Endothelial cell of umbilical vein (primary cell): ENCODE measurements at regions not wholly inside any gene's neighbourhood (a gene's known extent, or its start where the extent isn't known, plus 50 kb on each side); places are given as distances from the start of the nearest gene placed in this dataset.

Experiments
- BruUV-seq: library from RNA; stranded (reverse); fragments of 400-500 nt; replicated peaks from 2 replicates; lab custom pipeline; 2021; lab: Mats Ljungman, UMichigan
- CTCF ChIA-PET: fragments of 300-600, 350-600 bp; sonication (Branson Sonifier 250); formaldehyde crosslinking; loops from one replicate; lab custom pipeline; 2021; ENCODE audit warnings: antibody characterized with exemption, inconsistent platforms; lab: Charles Lee
- POLR2A ChIA-PET: fragments of 300-600, 350-600 bp; sonication (Branson Sonifier 250); formaldehyde crosslinking; loops from one replicate; lab custom pipeline; 2021; ENCODE audit warnings: antibody characterized with exemption, inconsistent platforms; lab: Charles Lee
- DNase-seq: peaks from one replicate; pipeline ENCODE4 v3.0.0-alpha.2; 2011; ENCODE audit warnings: low read depth, low spot score
- FAIRE-seq: peaks from 2 replicates; lab custom pipeline; 2011; peaks lifted over from hg19 to GRCh38; lab: Jason Lieb, UNC
- H2AFZ ChIP-seq: 2 replicates; pipeline ENCODE4 v1.6.0; 2012; ENCODE audit warnings: low read depth, low read length, control low read depth, inconsistent platforms
- H3K27ac ChIP-seq: 2 replicates; pipeline ENCODE4 v1.5.1; 2011; ENCODE audit warnings: low read depth, mild to moderate bottlenecking, control low read depth, low read length, moderate library complexity; ENCODE audit not compliant: insufficient read depth
- H3K27me3 ChIP-seq, 2 experiments: 2 replicates each; pipeline versions ENCODE4 v1.6.0 to v1.6.1; 2011; ENCODE audit warnings: low read length in 2 of 2, mixed read lengths in 1 of 2; ENCODE audit not compliant: control insufficient read depth in 2 of 2, insufficient read depth in 2 of 2
- H3K36me3 ChIP-seq, 2 experiments: 2 replicates in 1 of 2; 3 replicates in 1 of 2; pipeline ENCODE4 v1.5.1; 2011; ENCODE audit warnings: low read length in 2 of 2, mild to moderate bottlenecking in 1 of 2, moderate library complexity in 1 of 2; ENCODE audit not compliant: control insufficient read depth in 2 of 2, insufficient read depth in 2 of 2; ENCODE audit errors: extremely low read depth in 1 of 2
- H3K4me1 ChIP-seq: 3 replicates; pipeline ENCODE4 v1.5.1; 2011; ENCODE audit warnings: mild to moderate bottlenecking, low read length; ENCODE audit not compliant: control insufficient read depth, insufficient read depth; ENCODE audit errors: extremely low read depth
- H3K4me2 ChIP-seq: 2 replicates; pipeline ENCODE4 v1.6.1; 2011; ENCODE audit warnings: low read length, control low read depth, mixed read lengths; ENCODE audit not compliant: insufficient read depth
- H3K4me3 ChIP-seq, 3 experiments: fragments of 200-600 bp in 1 of 3; sonication (generic), shearing (Covaris generic) in 1 of 3; replicated peaks in 1 of 3; 2 replicates each; pipeline ENCODE4 v1.5.1; 2011 to 2016; ENCODE audit warnings: control low read depth in 3 of 3, low read length in 3 of 3, mild to moderate bottlenecking in 2 of 3, inconsistent platforms in 1 of 3, low read depth in 1 of 3, moderate library complexity in 1 of 3; ENCODE audit not compliant: insufficient read depth in 1 of 3
- H3K79me2 ChIP-seq: 2 replicates; pipeline ENCODE4 v1.6.0; 2012; ENCODE audit warnings: low read length, inconsistent platforms; ENCODE audit not compliant: control insufficient read depth, insufficient read depth
- H3K9ac ChIP-seq: replicated peaks from 2 replicates; pipeline ENCODE3; 2011; ENCODE audit warnings: low read length, control low read depth; ENCODE audit not compliant: insufficient read depth; ENCODE audit errors: extremely low read depth
- H3K9me1 ChIP-seq: replicated peaks from 3 replicates; pipeline ENCODE4 v1.6.0; 2011; ENCODE audit warnings: mild to moderate bottlenecking, low read length; ENCODE audit not compliant: control insufficient read depth, insufficient read depth; ENCODE audit errors: extremely low read depth
- H3K9me3 ChIP-seq: replicated peaks from 2 replicates; pipeline ENCODE4 v1.5.1; 2012; ENCODE audit warnings: low read length, inconsistent platforms; ENCODE audit not compliant: control insufficient read depth, insufficient read depth
- H4K20me1 ChIP-seq: replicated peaks from 2 replicates; pipeline ENCODE3; 2011; ENCODE audit warnings: mild to moderate bottlenecking, low read length; ENCODE audit not compliant: control insufficient read depth, insufficient read depth; ENCODE audit errors: extremely low read depth
- EZH2 ChIP-seq: IDR thresholded peaks from 2 replicates; pipeline ENCODE4 v1.6.1; 2012; ENCODE audit warnings: borderline replicate concordance, low read depth, mild to moderate bottlenecking, moderate library complexity, low read length, inconsistent platforms; ENCODE audit not compliant: severe bottlenecking
- FOS ChIP-seq: IDR thresholded peaks from 2 replicates; pipeline ENCODE4 v1.6.1; 2011; ENCODE audit warnings: mild to moderate bottlenecking, low read length, moderate library complexity, borderline replicate concordance; ENCODE audit not compliant: insufficient read depth
- GATA2 ChIP-seq: IDR thresholded peaks from 2 replicates; pipeline ENCODE4 v1.7.0; 2011; ENCODE audit warnings: low read depth, mild to moderate bottlenecking, moderate library complexity, mixed read lengths, low read length; ENCODE audit not compliant: insufficient read length, insufficient read depth
- JUN ChIP-seq: IDR thresholded peaks from 2 replicates; pipeline ENCODE4 v1.6.1; 2011; ENCODE audit warnings: borderline replicate concordance, low read depth; ENCODE audit not compliant: insufficient read length, insufficient read depth
- MYC ChIP-seq: IDR thresholded peaks from one replicate; pipeline ENCODE4 v1.6.1; 2011; ENCODE audit warnings: mild to moderate bottlenecking, low read depth, low read length
- POLR2A ChIP-seq: IDR thresholded peaks from 2 replicates; pipeline ENCODE4 v1.6.1; 2012; ENCODE audit warnings: low read depth, mild to moderate bottlenecking, control low read depth, low read length
- POLR2AphosphoS5 ChIP-seq: IDR thresholded peaks from 2 replicates; pipeline ENCODE4 v1.6.1; 2012; ENCODE audit warnings: low read depth, mild to moderate bottlenecking, control low read depth, low read length, moderate library complexity; ENCODE audit not compliant: insufficient read depth
- dilution Hi-C: fragments of 300-500 bp; cut with MboI; formaldehyde crosslinking; loops from one replicate; pipeline ENCODE4 v1.15.0; 2019; ENCODE audit warnings: low sequenced_read_pairs; ENCODE audit not compliant: extremely low pct_ligation_motif_present
- intact Hi-C: fragments of 100-400 bp; cut with micrococcal nuclease; formaldehyde crosslinking; loops from one replicate; pipeline ENCODE4 v1.10.0; 2022
- TF ChIP-seq, protein P1 (sequence below): IDR thresholded peaks from 2 replicates; pipeline ENCODE4 v1.6.1; 2011; ENCODE audit not compliant: insufficient read depth, insufficient read length
- TF ChIP-seq, protein P2 (sequence below), 2 donors: IDR thresholded peaks; 1 replicate in 1 of 2; 2 replicates in 1 of 2; pipeline ENCODE4 v1.5.1; 2011; ENCODE audit warnings: low read length in 2 of 2, mild to moderate bottlenecking in 2 of 2, moderate library complexity in 2 of 2, control low read depth in 1 of 2, inconsistent platforms in 1 of 2, low read depth in 1 of 2; ENCODE audit not compliant: insufficient read depth in 1 of 2; ENCODE audit errors: extremely low read depth in 1 of 2

DNA sequence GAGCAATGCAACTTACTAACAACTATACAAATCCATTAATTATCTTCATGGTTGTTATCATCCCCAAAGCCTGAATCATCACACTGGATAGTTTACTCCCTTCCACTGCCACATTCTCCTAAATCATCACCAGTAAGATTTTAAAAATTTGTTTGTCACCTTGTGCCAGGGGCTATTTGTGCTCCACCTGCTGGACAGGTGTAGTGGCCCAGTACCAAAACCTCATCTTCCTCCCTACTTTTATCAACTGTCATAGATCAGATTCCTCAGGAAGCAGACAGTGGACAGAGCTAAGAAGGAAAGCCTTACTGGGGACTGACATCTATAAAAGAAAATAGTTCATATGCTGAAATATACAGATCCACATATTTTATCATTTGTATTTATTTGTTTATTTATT is 280.4 kb downstream of the CDH11 start:
- Histone ChIP-seq H3K9me3 (no peaks in the 10 kb centered on the region), H2AFZ (no peak overlapping the region), H3K4me3 (no peak overlapping the region), H3K4me1 (no peaks in the 10 kb centered on the region), H3K79me2 (no peaks in the 10 kb centered on the region), H4K20me1 (no peaks in the 10 kb centered on the region), H3K27me3 (no peaks in the 10 kb centered on the region), H3K9me1 (no peaks in the 10 kb centered on the region), H3K27ac (no peak overlapping the region), H3K9ac (no peak overlapping the region), H3K36me3 (no peaks in the 10 kb centered on the region), H3K4me2 (no peak overlapping the region)
- FAIRE-seq (no peak), DNase-seq (no peak)
- dilution Hi-C loops, result no loop called here
- POLR2A ChIA-PET, result no interaction called here
- intact Hi-C loops, result no loop called here
- CTCF ChIA-PET, result no interaction called here
- BruUV-seq, result no TSS peak
- TF ChIP-seq JUN (no peak), POLR2A (no peak), FOS (no peak), MYC (no peak), POLR2AphosphoS5 (no peak), GATA2 (no peak), EZH2 (no peak)
- TF ChIP-seq, protein P1, sequence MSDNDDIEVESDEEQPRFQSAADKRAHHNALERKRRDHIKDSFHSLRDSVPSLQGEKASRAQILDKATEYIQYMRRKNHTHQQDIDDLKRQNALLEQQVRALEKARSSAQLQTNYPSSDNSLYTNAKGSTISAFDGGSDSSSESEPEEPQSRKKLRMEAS, result no peak
- TF ChIP-seq, protein P2, sequence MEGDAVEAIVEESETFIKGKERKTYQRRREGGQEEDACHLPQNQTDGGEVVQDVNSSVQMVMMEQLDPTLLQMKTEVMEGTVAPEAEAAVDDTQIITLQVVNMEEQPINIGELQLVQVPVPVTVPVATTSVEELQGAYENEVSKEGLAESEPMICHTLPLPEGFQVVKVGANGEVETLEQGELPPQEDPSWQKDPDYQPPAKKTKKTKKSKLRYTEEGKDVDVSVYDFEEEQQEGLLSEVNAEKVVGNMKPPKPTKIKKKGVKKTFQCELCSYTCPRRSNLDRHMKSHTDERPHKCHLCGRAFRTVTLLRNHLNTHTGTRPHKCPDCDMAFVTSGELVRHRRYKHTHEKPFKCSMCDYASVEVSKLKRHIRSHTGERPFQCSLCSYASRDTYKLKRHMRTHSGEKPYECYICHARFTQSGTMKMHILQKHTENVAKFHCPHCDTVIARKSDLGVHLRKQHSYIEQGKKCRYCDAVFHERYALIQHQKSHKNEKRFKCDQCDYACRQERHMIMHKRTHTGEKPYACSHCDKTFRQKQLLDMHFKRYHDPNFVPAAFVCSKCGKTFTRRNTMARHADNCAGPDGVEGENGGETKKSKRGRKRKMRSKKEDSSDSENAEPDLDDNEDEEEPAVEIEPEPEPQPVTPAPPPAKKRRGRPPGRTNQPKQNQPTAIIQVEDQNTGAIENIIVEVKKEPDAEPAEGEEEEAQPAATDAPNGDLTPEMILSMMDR (IDR thresholded peaks at IDR 0.05; ENCODE audit: extremely low read depth in 1 of 2, insufficient read depth in 1 of 2, low read depth in 1 of 2, low read length in 2 of 2), result no peak
